ENCODE measurements at regions not wholly inside any gene's neighbourhood (a gene's known extent, or its start where the extent isn't known, plus 50 kb on each side); places are given as distances from the start of the nearest gene placed in this dataset.

DNA sequence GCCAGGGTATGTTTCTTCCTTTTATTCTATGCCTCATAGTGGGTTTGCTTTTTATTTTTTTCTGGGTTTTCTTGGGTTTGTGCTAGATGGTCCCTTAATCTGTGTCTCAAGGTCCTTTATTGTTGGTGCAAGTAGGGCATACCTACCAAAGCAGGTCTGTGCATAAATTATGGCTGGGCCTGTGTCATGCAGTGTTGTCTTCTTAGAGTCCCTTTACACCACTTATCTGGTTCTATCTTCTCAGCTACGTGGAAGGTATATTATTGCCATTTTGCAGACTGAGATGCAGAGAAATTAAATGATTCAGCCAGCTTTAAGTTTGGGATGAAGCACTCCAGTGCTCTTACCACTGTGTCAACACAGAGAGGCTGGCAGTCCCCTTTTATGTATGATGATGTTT, 293.5 kb upstream of the SOX2 start:
- no peak for DNase-seq

DNA sequence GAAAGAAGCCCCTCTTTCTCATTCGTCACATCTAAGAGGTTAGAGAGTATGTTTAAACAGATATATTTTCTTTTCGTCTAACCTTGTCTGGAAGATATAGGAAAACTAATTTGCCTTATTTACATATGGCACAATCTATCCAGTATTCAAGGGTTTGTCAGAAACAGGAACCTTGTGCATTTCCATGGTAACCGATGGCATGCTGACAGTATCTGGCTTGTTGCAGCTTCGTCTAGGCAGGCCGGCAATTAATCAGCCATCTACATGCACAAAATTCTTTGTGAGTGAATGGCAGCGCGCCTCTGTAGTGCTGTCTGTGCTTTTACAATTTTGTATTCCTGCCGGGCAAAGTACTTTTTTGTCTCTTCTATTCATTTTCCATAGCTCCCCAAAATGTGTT, 294.0 kb upstream of the SOX2 start:
- DNase-seq, result no peak

DNA sequence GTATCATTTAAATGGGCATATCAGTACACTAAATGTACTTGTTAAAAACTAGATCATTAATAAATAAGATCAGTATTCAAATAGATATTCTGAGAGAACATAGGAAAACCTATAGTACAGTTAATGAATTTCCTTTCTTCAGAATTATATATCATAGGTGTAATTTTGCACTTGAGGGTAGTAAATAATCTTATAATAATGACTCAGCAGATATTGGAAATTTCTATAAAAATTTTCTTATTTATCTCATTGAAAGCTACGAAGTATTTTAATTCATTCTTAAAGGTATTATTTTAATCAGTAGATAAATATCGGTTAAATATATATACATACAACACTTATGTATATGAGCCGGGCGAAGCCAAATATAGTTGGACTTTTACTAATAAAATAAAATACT, 300.9 kb upstream of the SOX2 start:
- DNase-seq, result no peak

DNA sequence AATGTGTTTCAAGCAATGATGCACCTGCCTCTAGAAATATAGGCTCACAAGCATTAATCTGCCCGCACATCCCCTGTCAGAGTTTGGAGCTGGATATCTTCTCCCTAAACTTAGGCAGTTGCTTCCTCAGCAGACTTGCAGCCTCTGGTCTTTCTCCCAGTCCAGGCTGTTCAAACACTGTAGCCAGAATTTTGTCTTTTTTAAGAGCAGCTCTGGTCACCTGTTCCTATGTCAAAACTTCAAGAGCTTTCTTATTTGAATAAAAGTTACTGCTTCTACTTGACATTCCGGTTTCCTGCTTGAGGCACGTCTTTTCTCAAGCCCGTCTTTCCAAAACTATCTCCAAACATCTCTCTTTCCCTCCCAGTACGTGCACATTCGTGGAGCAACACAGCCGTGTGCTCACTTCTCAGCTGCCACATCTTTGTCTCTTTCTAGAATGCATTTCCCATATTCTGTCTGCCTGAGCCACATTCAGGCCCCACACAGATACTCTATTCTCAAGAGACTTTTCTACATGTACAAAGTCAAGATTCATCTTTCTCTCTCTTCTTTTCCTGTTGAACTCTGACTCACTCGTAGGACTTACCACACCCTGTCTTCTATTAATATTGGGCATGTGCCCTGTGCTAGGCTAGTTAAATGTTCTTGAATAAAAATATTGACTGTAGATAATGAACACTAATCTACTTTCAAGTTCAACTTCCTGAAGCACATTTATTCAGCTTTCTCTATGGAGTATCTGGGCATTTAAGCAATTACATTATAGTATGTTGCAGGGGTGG, 307.7 kb upstream of the SOX2 start:
- DNase-seq, result no peak

DNA sequence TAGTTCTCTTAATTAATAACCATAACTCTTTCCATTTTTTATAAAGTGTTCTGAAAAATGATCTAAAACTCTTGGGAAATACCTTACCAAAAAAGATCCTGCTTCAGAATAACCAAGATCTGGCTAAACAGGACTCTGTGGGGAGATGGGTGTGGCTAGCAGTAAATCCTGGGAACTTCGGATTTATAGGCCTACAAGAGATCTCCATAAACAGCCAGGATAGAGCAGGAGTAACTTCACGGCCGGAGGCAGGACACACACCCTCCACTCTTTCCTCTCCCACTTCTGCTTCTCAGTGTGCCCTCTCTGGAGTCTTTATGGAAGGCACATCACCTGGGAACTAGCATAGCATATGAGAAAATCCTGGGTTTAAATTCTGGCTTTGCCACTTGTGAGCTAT, 309.4 kb upstream of the SOX2 start:
- no peak for DNase-seq

DNA sequence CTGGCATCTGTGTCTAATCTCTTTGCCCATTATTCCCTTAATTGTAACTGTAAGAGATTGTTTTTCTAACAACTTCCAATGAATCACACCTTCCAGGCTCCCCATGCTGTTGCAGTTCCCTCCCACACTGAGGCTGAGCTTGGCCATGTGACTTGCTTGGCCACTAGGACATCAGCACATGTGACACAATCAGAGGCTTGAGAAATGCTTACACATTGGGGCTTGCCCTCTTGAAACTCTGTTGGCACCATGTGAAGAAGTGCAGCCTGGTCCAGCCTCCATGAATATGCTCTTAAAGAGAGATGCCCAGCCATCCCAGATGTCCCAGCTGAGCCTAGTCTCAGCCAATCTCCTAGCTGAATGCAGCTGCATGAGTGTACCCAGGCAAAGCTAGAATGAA, 326.8 kb upstream of the SOX2 start:
- no peak for DNase-seq

DNA sequence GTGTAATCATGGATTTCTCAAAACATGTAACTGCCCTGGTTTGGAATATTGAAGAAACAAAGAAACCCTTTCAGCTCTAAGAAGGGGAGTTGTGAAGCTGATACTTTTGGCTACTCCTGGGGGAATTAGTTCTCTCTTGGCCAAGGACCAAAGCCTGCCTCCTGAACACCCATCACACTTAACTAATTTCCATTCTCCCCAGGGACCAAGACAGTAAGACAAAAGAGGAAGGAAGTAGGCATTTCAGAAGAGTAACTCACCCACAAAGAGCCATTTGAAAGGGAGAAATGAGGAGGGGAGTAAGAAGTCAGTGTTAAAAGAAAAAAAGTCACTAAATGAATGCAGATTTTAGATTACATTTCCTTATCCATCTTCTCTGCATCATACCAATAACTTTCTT, 328.0 kb upstream of the SOX2 start:
- DNase-seq, result no peak

DNA sequence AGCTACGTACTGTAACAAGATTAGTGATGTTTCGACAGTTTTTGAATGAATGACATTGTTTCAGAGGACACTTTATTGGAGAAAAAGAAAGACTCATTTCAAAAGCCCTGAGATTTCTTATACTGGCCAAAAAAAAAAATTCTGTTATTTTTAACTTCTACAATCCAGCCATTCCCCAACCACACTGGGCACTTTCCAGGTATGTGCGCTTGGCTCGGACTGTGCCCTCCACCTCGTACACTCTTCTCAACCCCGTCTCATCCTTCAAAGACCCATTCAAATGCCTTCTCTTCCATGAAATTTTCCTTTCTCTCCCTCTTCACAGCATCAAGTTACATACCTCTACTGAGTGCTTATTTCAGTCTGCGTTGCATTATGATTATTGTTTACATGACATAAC, 328.5 kb upstream of the SOX2 start:
- no peak for DNase-seq

DNA sequence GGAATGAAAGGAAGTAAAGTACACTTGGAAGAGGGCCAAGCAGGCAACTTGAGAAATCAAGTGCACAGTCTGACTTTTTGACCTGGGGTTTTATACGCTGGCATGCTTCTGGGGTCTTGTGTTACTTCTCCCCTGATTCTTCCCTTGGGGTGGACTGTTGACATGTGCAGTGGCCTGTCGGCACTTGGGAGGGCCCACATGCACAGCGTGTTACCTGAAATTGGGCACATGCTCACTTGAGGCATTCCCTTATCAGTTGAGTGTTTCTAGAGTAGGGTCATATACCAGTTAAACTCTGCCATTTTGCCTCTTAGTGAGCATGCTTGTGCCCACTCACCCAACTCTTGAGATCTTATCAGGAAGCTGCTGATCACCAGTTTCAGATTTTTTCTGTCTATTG, 329.1 kb upstream of the SOX2 start:
- no peak for DNase-seq

DNA sequence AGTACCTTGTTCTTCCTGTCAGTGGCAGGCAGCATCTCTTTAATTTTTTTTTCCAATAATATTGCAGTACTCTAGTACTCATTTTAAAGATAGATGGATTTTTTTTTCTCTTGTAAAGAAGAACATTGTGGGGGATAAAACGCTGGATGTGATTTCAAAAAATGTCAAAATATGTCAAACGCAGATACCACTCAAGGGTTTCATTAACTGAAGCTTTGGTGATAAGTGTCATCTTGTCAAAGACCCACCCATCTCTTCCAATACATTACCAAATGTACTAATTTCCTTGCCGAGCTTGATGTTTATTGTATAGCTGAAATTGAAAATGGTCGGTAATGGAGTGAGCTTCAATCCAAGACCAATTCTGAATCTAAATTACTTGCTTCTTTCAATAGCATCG, 332.4 kb upstream of the SOX2 start:
- no peak for DNase-seq

DNA sequence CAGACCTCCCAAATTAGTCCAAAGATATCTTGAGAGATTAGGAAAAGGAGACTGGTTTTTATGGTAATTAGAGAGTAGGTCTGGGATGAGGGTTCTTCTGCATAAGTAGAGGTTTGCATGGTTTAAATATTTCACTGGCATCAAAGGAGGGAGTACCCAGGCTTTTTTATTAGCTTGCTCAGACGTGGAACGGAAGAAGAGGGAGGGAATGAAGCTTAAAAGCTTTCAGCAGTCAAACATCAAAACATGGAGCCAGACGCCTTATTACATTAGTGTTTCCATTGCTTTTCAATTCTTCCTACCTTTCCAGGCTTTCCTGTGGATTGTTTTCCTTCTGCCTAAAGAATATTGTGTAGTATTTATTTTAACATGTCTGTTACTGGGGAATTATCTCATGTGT, 342.1 kb upstream of the SOX2 start:
- no peak for DNase-seq

DNA sequence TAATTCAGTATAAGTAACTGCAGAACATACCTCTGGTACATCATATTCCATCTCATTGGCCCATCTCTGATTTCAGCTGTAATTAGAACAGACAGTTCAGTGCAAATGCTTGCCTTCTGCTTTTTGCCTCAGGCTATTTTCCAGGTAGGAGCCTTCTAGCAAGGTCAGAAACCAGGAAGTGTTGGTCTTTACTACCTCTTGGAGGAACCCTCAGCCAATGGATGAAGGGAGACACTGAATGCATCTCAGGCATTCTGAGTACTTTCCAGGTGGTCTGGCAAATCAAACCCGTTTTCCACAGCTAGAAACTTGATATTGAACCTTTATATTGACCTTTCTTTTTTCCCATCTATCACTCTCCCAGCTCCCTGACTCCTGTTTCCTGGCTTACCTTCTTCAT, 348.5 kb upstream of the SOX2 start:
- no peak for DNase-seq

DNA sequence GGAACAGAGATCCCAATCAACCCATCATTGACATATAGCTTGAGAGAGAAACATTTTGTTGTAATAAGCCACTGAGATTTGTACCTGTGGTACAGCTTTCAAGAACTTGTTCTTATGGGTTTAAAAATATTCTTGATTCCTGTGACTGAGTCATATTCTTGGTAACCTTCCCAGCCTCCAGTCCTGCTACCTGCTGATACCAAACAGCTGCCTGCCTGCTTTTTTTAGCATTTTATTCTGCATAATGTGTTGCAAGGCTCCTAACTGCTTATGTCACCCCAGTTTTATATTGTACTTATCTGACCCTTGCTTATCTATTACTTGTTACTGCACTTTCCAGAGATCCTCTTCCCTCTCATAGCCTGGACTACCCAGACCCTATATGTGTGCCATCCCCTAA, 349.3 kb upstream of the SOX2 start:
- no peak for DNase-seq

DNA sequence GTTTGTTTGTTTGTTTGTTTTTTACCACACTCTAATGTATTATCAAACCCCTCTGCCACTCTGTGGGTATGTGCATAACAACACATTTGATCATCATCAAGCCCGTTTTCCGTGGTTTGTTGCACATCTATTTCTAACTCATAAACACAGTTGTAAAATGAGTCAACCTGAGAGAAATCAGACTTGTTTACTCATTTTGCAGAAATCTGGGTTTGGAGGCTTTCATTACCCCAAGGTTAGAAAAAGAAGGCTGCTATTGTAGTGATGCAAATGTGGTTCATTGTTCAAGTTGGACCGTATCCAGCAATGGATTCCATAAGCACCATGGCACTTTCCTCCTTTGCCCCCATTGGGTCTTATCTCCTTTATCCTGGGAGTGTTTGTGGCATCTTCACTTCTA, 353.2 kb upstream of the SOX2 start:
- no peak for DNase-seq

DNA sequence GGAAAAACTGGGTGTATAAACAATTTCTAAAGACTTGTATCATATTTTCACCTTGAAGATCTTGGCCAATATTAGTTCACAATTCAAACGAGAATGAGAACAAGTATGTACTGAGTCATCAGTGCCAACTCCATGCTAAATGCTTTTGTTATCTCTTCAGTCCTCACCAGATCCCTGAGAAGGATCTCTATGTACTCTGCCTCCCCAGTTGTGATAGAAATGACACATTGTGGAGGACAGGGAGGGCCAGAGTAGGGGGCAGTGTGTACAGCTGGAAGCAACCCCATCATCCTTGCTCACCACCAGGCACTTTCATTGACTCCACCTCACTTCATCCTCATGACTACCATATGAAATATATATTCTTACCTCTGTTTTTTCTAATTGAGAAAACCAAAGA, 353.7 kb upstream of the SOX2 start:
- DNase-seq, result no peak

DNA sequence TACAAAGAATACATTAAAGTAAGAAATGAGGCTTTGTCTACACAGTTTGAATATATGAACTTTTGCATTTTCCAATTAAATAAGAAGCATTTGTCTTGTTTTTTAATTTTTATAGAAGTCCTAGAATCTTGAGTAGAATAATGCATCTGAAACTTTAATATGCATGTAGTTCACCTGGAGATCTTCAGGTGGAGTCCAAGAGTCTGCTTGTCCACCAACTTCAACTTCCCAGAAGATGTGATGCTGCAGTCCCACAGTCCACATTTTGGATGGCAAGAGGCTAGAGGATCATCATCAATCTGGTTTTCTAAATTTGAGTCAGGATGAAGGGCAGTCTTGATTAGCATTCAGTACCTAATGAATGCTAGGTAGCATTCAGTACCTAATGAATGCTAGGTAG, 357.6 kb upstream of the SOX2 start:
- no peak for DNase-seq

DNA sequence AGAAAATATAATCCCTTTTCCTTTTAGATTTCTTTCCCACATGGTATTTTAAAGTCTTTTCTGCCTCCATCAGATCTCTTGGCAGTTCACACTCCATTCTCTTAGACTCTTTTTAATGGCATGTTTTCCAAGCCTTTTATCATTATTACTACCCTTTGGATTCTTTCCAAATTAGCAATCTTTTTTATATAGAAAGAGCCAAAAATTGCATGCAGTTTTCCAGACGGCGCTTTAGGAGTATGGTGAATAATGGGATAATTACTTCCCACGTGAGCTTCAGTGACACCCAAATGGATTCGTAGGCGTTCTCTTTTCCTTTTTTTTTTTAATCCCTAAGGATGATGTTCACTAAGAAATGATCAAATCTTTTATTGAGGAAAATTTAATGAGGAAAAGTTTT, 354.8 kb upstream of the DNAJC19 start:
- no peak for DNase-seq

DNA sequence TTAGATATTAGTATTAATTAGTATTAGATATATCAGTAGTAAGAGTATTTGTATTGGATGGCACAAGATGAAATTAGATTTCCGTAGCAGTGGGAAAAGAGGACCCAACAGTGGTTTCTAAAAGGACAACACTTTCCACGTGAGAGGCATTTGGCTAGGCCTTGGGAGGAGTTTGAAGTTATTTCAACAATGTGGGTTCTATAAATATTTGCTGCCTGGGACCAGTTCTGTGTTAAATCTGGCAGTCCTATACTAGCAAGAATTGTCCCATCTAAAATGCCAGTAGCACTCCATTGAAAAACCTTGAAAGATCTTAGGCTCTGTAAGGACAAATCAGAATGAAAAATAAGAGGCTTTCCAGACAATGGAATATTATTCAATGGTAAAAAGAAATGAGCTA, 347.1 kb upstream of the DNAJC19 start:
- no peak for DNase-seq

DNA sequence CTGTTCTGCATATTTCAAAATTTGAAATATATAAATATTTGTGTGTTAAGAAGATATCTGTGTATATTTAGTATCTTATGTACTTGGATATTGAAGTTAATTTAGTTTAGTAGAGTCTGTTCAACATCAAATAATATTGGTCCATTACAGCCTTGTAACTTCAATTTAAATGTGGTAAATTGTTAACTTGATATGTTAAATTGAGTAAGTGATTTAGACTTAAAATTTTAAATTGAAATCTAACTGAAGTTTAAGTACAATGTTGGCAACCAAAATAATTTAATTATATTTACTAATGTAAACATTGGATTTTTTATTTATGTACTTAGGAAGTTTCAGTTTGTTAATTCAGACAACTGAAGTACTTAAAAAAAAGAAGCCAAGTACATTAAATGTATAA, 343.9 kb upstream of the DNAJC19 start:
- DNase-seq, result no peak

DNA sequence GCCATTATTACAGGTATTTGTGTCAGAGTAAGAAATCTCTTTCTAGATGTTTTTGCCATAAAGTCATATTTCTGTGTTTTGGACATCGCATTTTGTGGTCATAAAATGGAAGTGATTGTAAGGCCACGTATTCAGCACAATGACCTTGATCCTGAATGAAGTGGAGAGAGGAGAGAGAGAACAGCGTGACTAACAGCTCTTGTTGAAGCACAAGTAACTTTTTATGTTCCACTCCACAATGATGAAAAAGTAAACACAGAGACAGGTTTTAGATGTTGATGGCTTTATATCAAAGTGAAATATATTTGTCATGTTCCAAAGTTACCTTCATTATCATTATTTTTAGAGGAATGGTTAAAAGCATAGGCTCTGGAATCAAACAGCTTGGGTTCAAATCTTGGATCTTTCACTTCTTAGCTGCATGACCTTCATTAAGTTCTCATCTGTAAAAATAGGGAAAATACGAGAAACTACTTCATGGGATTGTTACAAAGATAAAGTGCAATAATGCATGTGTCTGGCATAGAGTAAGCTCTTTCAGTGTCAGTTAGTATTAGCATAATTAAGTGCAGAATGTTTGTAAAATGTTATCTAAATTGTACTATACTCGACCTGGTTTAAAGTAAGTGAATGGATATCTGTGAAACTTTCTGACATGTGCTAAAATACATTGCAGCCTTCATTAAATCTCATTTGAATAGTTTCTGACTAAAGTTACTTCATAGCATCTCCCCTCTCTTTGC, 341.5 kb upstream of the DNAJC19 start:
- DNase-seq, result no peak

DNA sequence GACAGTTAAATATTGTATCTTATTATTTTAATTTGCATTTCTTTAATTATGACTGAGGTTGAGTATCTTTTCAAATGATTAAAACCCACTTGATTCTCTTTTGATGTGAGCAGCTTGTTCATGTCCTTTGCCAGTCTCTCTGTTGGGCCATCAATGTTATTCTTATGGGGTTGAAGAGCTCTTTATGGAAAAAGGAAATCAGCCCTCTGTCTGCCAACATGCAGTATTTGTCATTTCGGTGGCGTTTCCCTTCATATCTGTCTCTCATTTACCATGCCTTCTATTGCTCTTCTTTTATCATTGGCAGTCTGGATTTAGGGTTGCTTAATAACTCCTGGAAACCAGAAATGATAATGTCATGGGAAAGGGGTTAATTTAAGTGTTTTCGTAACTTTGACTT, 340.7 kb upstream of the DNAJC19 start:
- no peak for DNase-seq

DNA sequence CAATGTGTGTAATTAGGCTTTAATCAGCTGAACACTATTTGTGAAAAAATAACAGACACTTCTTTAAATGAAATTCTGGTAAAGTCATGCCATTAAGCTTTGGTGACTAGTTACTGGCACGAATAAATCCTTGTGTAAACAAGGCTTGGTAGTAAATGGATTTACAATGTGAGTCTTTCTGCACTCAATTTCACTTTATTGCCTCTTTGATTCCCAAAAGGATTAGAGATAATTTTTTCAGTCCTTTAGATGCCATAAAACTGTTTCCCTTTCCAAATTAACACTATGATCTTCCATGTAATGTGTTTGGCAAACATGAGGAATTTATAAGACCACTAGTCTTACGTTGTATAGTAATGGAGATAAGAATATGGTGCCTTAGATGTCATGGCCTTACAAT, 339.5 kb upstream of the DNAJC19 start:
- DNase-seq, result no peak

DNA sequence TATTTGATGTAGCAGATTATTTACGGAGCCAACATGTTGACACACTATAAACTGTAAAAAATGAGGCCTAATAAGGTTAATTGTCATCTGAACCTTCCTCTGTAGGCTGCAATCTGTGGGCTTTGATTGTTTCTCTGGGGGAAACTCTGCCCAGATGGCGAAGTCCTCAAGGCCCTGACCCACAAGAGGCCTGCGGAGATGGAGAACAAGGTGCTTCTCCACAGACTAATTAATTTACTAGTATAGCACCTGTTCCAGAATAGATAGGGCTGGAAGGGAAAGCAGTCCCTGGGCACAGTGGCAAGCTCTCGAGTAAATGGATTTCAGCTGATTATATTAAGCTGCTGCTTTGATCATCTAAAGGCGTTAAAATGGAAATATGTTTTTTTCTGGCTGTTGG, 338.8 kb upstream of the DNAJC19 start:
- no peak for DNase-seq

DNA sequence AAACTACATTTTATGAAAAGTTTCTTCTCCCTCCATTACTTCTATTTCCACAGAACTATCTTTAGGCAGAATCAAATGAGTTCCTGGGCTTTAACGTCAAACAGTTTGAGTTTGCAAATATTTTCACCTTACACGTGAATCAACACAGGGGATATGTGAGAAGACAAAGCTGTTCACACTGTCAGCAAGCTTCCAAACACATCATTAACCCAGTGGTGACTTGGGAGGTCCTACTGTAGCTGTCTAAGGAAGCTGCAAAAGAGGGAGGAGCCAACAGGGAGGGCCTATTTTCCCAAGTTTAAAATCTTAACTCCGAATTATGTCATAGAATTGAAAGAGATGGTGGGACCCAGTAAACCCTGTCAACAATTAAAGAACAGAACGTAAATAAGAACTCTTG, 337.8 kb upstream of the DNAJC19 start:
- no peak for DNase-seq

DNA sequence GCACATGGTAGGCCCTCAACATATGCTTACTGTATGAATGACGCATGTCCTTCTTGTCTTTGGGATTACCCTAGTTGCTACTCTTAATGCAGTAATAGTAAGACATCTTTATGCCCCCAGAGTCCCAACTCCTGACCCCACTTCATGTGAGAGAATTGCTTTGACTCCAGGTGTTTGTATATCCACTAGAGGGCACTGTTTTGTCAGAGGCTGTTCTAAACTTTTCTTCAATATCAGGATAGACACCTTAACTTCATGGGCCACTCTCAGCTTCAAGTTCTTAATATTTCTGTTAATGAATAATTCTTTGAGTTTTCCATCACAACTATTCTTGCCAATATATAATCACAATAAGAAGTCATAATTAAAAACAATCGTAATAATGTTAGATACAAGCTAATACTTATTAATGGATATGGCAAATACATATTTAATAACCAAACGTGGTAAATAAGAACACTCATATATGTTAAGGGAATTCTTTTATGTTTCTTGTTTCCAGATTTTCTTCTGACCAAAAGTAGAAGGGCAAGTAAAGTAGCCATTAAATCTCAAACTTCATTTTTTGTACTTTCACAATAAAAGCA, 337.2 kb upstream of the DNAJC19 start:
- no peak for DNase-seq

Data from GDM1 (cell line).